GM19035 (cell line): ENCODE measurements at regions not wholly inside any gene's neighbourhood (a gene's known extent, or its start where the extent isn't known, plus 50 kb on each side); places are given as distances from the start of the nearest gene placed in this dataset.
"Not testable (repeated sequence)": the region's sequence is repeated elsewhere in the genome, so short reads cannot be mapped to it uniquely, and the experiment has no call there.

Source experiments
- ATAC-seq: cut with Tn5 transposase; IDR thresholded peaks from one replicate; pipeline ENCODE4 v1.9.1; 2021; ENCODE audit not compliant: unreplicated experiment

GRCh38 chr12:87272851-87273250 lies 756.4 kb downstream of the C12orf50 start:
- no peak for ATAC-seq

GRCh38 chr12:87270919-87271318 lies 758.3 kb downstream of the C12orf50 start:
- no peak for ATAC-seq

- ATAC-seq: no peak
These were observed 762.9 kb downstream of the C12orf50 start for GRCh38 chr12:87266305-87266704.

DNA sequence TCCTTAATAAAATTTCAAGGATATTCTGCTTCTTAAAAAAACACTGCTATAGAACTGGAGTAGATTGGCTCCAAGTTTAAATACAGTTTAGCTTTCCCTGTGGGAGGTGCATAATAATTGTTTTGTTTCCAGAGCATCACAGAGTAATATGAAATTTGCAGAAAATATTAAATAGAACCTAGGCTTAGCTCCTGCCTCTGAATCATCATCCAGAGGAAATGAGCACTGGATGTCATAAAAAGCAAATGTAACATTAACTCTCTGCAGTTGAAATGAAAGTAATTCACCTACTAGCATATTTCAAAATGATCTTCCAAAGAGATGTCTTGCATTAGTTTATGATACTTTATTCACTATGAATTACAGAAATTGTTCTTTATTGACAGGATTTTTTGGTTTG lies 769.8 kb downstream of the C12orf50 start:
- no peak for ATAC-seq

DNA sequence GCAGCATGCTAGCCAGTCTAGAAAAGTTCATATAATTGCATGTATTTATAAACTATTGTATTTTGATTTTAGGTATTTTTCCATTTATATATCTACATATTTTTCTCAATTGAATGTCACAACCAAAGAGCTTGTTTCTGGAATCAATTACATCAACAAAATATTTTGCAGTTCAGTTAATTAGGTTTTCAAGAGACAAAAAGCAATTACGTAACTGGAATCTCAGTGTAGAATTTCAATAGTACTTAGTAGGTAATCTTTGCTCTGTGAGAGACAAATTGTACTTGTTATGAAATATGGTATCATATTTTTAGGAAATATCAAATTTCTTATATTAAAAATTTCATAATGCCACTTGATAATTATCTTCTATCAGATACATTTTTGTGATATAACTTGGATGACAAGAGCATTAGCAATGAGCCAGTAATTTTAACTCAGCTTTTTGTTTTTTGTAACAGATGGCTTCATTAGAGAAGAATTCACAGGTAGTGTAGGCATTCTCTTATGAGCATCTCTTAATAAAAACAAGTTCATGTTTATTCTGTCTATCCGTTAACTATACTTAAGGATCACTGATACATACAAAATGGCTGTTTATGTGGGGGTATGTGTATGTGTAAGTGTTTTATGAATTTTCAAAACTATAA lies 774.7 kb downstream of the C12orf50 start:
- ATAC-seq: no peak

DNA sequence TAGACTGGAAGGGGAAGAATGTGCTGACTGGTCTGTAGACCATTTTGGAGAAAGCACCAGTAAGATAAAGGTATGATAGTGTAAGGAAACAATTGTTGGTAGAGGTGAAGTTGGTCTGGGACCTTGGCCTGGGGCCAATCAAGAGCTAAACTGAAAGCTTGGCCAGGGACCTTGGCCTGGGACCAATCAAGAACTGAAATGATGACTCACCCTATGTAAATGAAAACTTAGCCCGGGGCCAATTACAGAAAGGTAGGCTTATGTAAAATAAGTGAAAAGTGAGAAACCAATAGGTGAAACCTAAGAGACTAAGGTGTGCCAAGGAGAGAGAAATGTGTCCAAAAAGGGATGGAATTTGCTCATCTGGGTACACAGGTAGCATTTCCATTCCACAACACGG lies 776.0 kb downstream of the C12orf50 start:
- ATAC-seq: no peak

DNA sequence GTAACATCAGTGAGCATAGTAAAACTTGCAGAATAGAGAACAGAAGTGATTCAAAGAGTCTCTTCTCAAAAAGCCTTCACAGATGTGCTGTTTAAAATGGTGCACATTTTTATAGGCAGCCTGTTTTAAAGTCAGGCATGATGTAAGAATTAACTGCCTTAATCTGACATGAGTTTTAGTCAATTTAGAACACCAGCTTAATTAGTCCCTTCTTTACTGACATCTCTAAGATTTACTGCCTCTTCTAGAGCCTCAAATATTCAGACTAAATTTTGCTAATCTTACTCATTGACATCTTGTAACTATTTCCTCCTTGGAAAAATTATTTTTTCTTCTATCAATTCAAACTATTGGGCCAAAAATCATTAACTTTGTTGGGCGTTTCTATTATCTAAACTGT lies 782.5 kb downstream of the C12orf50 start:
- ATAC-seq: no peak

GRCh38 chr12:87238466-87238865 lies 790.7 kb downstream of the C12orf50 start:
- ATAC-seq: no peak

- ATAC-seq: no peak
These were observed 794.3 kb downstream of the C12orf50 start for GRCh38 chr12:87234898-87235297.

DNA sequence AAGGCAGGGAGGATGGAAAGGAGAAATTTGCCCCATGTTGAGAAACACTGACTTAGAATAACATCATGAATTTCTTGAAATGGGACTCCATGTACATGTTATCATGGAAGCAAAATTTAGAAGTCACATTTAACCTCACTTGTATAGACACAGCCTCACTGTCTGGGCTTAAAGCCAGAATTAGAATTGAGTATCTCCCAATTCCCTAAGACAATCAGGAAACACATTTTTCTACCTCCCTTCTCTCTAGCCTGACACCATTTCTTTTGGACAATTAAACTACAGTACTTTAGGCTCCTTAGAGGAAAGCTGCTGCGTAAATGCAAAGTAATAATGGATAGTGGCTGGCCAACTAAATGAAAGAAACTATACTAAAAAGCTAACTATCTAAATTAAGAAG lies 795.5 kb downstream of the C12orf50 start:
- ATAC-seq: no peak

DNA sequence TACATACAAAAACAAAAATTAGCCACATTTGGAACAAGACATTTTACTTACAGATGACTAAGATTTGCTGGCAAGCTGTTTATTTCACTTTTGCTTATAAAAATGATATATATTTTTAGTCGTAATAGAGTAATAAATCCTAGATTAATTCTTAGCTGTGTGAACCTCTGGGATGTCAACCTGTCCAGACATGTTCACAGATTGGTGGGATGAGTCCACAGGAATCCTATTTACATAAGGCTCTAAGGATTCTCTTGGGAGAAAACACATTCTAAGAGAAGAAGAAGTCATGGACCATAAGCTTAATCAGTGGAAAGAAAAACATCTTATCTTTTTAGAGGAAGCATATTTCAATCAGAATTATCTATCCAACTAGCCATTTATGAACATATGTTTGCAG lies 797.4 kb downstream of the C12orf50 start:
- no peak for ATAC-seq

DNA sequence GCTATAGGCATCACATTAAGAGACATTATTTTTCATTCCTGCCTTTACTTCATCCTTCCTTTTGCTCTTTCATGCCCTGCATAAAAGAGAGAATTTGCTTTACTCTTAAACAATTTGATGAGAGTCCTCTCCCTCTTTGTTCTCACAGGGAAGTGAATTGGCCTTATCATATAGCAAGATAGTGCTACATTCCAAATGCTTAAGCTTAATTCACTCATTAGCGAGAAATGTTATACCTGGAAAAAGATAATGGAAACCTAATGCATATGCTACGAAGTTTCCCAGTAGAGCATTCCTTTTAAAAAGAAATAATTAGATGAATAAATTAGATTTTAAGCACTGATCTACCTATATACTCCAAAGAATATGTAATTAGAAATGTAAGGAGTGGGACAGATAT lies 798.8 kb downstream of the C12orf50 start:
- ATAC-seq: no peak

DNA sequence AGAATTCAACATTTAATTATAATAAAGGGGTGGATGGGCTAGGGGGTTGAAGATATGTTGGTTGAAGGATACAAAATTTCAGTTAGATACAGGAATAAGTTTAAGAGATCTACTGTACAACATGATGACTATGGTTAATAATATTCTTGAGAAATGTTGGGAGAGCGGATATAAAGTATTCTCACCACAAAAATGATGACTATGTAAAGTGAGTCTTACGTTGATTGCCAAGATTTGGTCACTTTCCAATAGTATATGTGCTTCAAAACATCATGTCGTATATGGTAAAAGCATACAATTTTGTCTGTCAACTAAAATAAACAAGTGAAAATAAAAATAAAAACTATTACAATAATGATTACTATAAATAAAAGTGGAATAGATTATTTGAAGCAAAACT lies 802.0 kb downstream of the C12orf50 start:
- ATAC-seq: no peak

DNA sequence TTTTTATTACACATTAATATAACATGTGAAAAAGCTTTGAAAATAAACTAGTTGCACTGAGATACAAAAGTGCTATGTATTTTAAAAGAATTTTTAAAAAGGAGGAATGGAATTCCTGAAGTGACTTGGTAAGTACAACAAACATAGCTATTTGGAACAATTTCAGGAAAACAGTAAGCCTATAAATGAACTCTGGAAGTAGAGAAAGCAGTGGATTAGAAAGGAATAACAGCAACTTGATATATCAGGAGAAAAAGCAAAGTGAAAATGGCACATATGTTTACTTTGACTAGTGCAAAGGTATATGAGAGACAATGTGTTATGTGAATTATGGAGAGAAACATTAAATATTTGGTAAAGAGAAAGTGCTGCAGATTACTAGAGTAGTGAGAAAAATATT lies 811.7 kb downstream of the C12orf50 start:
- ATAC-seq: no peak

GRCh38 chr12:87216436-87216835 lies 812.8 kb downstream of the C12orf50 start:
- ATAC-seq: no peak

- no peak for ATAC-seq
These were observed 827.0 kb downstream of the C12orf50 start for GRCh38 chr12:87202189-87202588.

DNA sequence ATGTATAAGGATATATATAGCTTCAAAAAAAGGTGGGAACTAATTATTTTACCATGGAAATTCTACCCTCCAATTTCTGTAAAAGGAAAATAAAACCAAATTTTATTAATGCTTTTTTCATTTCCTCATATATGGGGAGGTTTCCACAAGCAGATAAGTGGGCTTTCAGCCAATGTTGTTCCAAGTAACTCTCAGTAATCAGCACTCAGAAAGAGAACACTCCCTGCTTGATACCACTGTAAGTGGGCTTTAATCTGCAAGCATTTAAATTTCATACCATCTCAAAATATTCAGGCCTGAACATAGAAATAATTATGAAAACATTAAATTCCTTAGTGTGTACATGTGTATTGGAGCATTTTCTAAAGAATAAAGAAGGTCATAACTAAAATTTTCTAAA lies 827.6 kb downstream of the C12orf50 start:
- ATAC-seq: no peak

- no peak for ATAC-seq
These were observed 828.8 kb downstream of the C12orf50 start for GRCh38 chr12:87200289-87200979.

GRCh38 chr12:87198181-87198580 lies 831.0 kb downstream of the C12orf50 start:
- ATAC-seq: no peak

DNA sequence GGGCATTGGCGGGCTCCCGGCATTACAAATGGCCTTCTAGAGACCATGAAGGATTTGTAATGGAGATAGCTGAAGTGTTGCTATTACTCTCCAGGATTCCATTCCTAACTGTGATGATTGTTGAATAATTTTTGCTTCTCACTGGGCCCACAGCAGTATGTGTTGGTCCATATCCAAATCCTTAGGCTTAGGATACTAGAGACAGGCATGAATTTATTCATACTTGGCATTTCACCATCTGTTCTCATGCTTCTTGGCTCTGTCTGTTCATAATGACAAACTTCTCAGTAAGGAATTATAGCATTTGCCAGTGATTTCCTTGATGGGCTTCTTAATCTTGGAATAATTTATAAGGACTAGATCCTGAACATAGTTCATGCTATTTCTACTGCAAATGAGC lies 832.9 kb downstream of the C12orf50 start:
- no peak for ATAC-seq

- not testable (repeated sequence) for ATAC-seq
These were observed 834.8 kb downstream of the C12orf50 start for GRCh38 chr12:87194389-87194788.

DNA sequence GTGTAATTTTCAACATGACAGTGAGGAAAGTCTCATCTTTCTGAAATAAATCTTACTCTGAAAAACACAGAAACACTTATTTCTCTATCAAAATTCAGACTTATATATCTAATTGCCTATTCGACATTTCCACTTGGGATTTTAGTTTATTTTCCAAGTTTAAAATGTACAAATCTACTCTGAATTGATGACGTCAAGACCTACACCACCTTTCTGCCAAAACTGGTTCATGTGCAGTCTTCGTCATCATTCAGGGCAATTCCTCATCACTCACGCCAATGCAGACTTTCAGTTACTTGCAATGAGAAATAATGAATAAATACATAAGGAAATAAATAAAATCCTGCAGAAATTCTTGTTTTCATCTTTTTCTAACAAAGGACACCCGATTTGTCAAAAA lies 843.8 kb downstream of the C12orf50 start:
- no peak for ATAC-seq

GRCh38 chr12:87182696-87183233 lies 846.4 kb downstream of the C12orf50 start:
- no peak for ATAC-seq
